ENCODE measurements at regions not wholly inside any gene's neighbourhood (a gene's known extent, or its start where the extent isn't known, plus 50 kb on each side); places are given as distances from the start of the nearest gene placed in this dataset.

DNA sequence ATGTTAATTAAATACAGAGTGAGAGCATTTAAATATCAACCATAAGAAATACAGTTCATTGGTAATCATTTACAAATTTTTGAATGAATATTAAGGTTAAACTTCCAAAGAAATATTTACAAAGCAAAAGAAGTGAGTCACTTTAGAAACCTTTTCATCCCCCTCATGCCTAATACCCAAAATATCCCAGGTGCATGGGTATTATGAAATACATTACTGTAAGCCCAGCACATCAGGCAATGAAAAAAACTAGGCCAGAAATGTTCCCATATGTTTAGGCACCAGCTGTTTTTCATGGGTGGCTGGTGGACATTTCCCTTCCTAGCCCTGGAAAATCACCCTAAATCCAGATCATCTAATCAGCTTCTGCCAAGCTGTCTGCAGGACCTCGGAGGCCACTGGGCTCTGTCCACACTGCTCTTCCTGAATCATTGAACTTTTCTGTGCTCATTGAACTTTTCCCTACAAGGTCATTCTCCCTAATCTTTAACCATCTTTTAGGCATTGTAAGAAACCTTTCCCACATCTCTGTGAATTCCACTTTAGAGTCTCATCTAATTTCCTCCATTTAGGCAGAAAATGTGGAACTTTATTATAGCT lies 145.3 kb upstream of the STXBP5 start (continued):
- no peak for TF ChIP-seq FOXC1 (CRISPR knock-in tag; IDR thresholded peaks at IDR 0.05; ENCODE audit: borderline replicate concordance)
- no peak for TF ChIP-seq ATF7-NPFF (CRISPR knock-in tag; IDR thresholded peaks at IDR 0.05; ENCODE audit: low read depth)
- TF ChIP-seq ZNF275 (CRISPR knock-in tag; IDR thresholded peaks at IDR 0.05; ENCODE audit: borderline replicate concordance): no peak
- no peak for TF ChIP-seq ZSCAN30 (CRISPR knock-in tag; IDR thresholded peaks at IDR 0.05)
- TF ChIP-seq RELA (CRISPR knock-in tag; IDR thresholded peaks at IDR 0.05): no peak
- no peak for TF ChIP-seq KMT2B (CRISPR knock-in tag; IDR thresholded peaks at IDR 0.05)
- TF ChIP-seq TBX2 (CRISPR knock-in tag; IDR thresholded peaks at IDR 0.05; ENCODE audit: borderline replicate concordance): no peak
- TF ChIP-seq HMG20A (CRISPR knock-in tag; IDR thresholded peaks at IDR 0.05; ENCODE audit: borderline replicate concordance): peak; percentile 65; the same call in 1 of the 2 replicates
- TF ChIP-seq ZNF414 (CRISPR knock-in tag; IDR thresholded peaks at IDR 0.05): no peak
- no peak for TF ChIP-seq TCF7L2 (IDR thresholded peaks at IDR 0.05; ENCODE audit: low read depth, low read length)
- no peak for TF ChIP-seq SOX13 (IDR thresholded peaks at IDR 0.05)
- TF ChIP-seq SOX13 (CRISPR knock-in tag; conservative IDR thresholded peaks at IDR 0.05 in 1 of 2, IDR thresholded peaks at IDR 0.05 in 1 of 2): peak in 1 of 2 experiments; percentile 19; a peak in 1 of 4 replicates
- TF ChIP-seq PHF5A (CRISPR knock-in tag; IDR thresholded peaks at IDR 0.05; ENCODE audit: low read depth, unreplicated experiment): no peak
- TF ChIP-seq, protein P1, sequence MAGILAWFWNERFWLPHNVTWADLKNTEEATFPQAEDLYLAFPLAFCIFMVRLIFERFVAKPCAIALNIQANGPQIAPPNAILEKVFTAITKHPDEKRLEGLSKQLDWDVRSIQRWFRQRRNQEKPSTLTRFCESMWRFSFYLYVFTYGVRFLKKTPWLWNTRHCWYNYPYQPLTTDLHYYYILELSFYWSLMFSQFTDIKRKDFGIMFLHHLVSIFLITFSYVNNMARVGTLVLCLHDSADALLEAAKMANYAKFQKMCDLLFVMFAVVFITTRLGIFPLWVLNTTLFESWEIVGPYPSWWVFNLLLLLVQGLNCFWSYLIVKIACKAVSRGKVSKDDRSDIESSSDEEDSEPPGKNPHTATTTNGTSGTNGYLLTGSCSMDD (CRISPR knock-in tag; IDR thresholded peaks at IDR 0.05): no peak
- TF ChIP-seq ZNF224 (CRISPR knock-in tag; IDR thresholded peaks at IDR 0.05): no peak
- TF ChIP-seq ARNT2 (CRISPR knock-in tag; IDR thresholded peaks at IDR 0.05; ENCODE audit: low read depth): no peak
- TF ChIP-seq HNRNPLL (IDR thresholded peaks at IDR 0.05; ENCODE audit: low read depth, low read length, poor library complexity, severe bottlenecking): no peak
- TF ChIP-seq GZF1 (CRISPR knock-in tag; IDR thresholded peaks at IDR 0.05): no peak
- no peak for TF ChIP-seq TOPORS (CRISPR knock-in tag; IDR thresholded peaks at IDR 0.05)
- no peak for TF ChIP-seq ZC3H4 (CRISPR knock-in tag; IDR thresholded peaks at IDR 0.05; ENCODE audit: borderline replicate concordance)
- TF ChIP-seq, protein P2, sequence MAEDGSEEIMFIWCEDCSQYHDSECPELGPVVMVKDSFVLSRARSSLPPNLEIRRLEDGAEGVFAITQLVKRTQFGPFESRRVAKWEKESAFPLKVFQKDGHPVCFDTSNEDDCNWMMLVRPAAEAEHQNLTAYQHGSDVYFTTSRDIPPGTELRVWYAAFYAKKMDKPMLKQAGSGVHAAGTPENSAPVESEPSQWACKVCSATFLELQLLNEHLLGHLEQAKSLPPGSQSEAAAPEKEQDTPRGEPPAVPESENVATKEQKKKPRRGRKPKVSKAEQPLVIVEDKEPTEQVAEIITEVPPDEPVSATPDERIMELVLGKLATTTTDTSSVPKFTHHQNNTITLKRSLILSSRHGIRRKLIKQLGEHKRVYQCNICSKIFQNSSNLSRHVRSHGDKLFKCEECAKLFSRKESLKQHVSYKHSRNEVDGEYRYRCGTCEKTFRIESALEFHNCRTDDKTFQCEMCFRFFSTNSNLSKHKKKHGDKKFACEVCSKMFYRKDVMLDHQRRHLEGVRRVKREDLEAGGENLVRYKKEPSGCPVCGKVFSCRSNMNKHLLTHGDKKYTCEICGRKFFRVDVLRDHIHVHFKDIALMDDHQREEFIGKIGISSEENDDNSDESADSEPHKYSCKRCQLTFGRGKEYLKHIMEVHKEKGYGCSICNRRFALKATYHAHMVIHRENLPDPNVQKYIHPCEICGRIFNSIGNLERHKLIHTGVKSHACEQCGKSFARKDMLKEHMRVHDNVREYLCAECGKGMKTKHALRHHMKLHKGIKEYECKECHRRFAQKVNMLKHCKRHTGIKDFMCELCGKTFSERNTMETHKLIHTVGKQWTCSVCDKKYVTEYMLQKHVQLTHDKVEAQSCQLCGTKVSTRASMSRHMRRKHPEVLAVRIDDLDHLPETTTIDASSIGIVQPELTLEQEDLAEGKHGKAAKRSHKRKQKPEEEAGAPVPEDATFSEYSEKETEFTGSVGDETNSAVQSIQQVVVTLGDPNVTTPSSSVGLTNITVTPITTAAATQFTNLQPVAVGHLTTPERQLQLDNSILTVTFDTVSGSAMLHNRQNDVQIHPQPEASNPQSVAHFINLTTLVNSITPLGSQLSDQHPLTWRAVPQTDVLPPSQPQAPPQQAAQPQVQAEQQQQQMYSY (CRISPR knock-in tag; IDR thresholded peaks at IDR 0.05): no peak
- no peak for TF ChIP-seq ZNF17 (CRISPR knock-in tag; IDR thresholded peaks at IDR 0.05)
- no peak for TF ChIP-seq ZNF552 (CRISPR knock-in tag; IDR thresholded peaks at IDR 0.05; ENCODE audit: borderline replicate concordance)
